Cardiac muscle cell (in vitro differentiated cells and primary cell): ENCODE measurements at regions not wholly inside any gene's neighbourhood (a gene's known extent, or its start where the extent isn't known, plus 50 kb on each side); places are given as distances from the start of the nearest gene placed in this dataset.

Experiments used
- DNase-seq, 2 donors: peaks; one replicate each; pipeline versions ENCODE4 v3.0.0 to v3.0.0-alpha.2; 2010 to 2017; ENCODE audit warnings: low read depth in 1 of 2, low spot score in 1 of 2
- H3K27ac ChIP-seq: fragments of 200-600 bp; sonication (generic); 2 replicates; pipeline ENCODE4 v1.5.1; 2016
- H3K27me3 ChIP-seq: fragments of 200-600 bp; sonication (generic); 2 replicates; pipeline ENCODE4 v1.6.0; 2016; ENCODE audit warnings: control low read depth
- H3K36me3 ChIP-seq: fragments of 200-600 bp; sonication (generic); 2 replicates; pipeline ENCODE4 v1.5.1; 2016; ENCODE audit warnings: control low read depth
- H3K4me1 ChIP-seq: fragments of 200-600 bp; sonication (generic); 2 replicates; pipeline ENCODE4 v1.8.1; 2017; ENCODE audit warnings: low read depth, mild to moderate bottlenecking, mixed run types
- H3K4me3 ChIP-seq: fragments of 200-600 bp; sonication (generic); 2 replicates; pipeline ENCODE4 v1.5.1; 2016; ENCODE audit warnings: mild to moderate bottlenecking
- H3K9me3 ChIP-seq: fragments of 200-600 bp; sonication (generic); 2 replicates; pipeline ENCODE4 v1.5.1; 2017; ENCODE audit warnings: low read depth, mild to moderate bottlenecking, control low read depth
- TF ChIP-seq, protein P1 (sequence below): IDR thresholded peaks from 2 replicates; pipeline ENCODE4 v1.5.1; 2012; ENCODE audit warnings: low read depth, mild to moderate bottlenecking, low read length

- Histone ChIP-seq H3K36me3 (no peaks in the 10 kb centered on the region), H3K4me3 (no peak overlapping the region), H3K27ac (no peak overlapping the region), H3K9me3 (no peaks in the 10 kb centered on the region), H3K4me1 (no peaks in the 10 kb centered on the region), H3K27me3 (no peaks in the 10 kb centered on the region)
- TF ChIP-seq, protein P1, sequence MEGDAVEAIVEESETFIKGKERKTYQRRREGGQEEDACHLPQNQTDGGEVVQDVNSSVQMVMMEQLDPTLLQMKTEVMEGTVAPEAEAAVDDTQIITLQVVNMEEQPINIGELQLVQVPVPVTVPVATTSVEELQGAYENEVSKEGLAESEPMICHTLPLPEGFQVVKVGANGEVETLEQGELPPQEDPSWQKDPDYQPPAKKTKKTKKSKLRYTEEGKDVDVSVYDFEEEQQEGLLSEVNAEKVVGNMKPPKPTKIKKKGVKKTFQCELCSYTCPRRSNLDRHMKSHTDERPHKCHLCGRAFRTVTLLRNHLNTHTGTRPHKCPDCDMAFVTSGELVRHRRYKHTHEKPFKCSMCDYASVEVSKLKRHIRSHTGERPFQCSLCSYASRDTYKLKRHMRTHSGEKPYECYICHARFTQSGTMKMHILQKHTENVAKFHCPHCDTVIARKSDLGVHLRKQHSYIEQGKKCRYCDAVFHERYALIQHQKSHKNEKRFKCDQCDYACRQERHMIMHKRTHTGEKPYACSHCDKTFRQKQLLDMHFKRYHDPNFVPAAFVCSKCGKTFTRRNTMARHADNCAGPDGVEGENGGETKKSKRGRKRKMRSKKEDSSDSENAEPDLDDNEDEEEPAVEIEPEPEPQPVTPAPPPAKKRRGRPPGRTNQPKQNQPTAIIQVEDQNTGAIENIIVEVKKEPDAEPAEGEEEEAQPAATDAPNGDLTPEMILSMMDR, result no peak
- no peak for DNase-seq
These were observed 107.3 kb downstream of the EFNB1 start for GRCh38 chrX:68936126-68936525.

- H3K4me1 ChIP-seq, result no peaks in the 10 kb centered on the region
- H3K27me3 ChIP-seq, result no peaks in the 10 kb centered on the region
- H3K36me3 ChIP-seq, result no peaks in the 10 kb centered on the region
- H3K27ac ChIP-seq, result no peak overlapping the region
- DNase-seq, result no peak
- no peak overlapping the region for H3K4me3 ChIP-seq
- TF ChIP-seq, protein P1, result no peak
- H3K9me3 ChIP-seq, result no peaks in the 10 kb centered on the region
These were observed 106.5 kb downstream of the EFNB1 start for GRCh38 chrX:68935362-68935761.

DNA sequence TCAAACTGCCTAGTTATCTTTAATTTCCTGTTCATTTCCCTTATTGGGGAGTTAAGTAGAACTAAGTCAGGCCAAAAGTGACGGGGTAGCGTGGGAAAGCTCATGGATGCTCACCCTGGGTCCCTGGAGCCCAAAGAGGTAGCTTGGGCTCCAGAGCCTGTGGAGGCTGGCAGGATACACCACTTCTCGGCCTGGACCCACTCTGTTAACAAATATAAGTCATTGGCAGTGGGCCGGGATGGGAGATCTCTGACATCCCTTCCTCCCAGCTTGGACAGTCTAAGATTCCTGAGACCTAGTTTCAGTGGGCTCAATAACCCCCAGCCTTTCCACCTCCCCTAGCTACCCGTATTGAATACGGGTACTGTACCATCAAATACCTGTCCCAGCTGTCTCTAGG lies 106.1 kb downstream of the EFNB1 start:
- Histone ChIP-seq H3K4me3 (no peak overlapping the region), H3K4me1 (no peaks in the 10 kb centered on the region), H3K9me3 (no peaks in the 10 kb centered on the region), H3K27ac (no peak overlapping the region), H3K27me3 (no peaks in the 10 kb centered on the region), H3K36me3 (no peaks in the 10 kb centered on the region)
- TF ChIP-seq, protein P1, result no peak
- DNase-seq, result no peak

DNA sequence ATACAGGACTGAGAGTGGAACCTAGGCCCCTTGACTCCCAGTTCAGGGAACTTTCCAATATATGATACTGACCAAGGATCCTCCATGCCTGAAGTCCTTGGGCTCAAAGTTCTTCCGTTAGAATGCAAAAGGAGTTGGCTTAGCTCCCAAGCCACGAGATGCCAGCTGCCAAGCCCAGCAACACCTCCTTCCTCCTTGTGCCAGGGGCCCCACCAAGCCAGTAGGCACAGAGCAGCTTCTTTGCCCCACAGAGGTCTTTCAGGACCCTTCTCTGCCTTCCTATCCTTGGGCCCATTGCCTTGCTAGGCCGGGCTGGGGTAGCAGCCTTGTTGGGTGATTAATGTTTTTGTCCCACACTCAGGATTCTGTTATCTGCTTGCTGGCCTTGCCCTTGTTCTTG lies 105.6 kb downstream of the EFNB1 start:
- TF ChIP-seq, protein P1, result no peak
- no peaks in the 10 kb centered on the region for H3K36me3 ChIP-seq
- DNase-seq, result no peak
- H3K4me1 ChIP-seq, result no peaks in the 10 kb centered on the region
- no peak overlapping the region for H3K4me3 ChIP-seq
- H3K27me3 ChIP-seq, result no peaks in the 10 kb centered on the region
- H3K27ac ChIP-seq, result no peak overlapping the region
- H3K9me3 ChIP-seq, result no peaks in the 10 kb centered on the region

DNA sequence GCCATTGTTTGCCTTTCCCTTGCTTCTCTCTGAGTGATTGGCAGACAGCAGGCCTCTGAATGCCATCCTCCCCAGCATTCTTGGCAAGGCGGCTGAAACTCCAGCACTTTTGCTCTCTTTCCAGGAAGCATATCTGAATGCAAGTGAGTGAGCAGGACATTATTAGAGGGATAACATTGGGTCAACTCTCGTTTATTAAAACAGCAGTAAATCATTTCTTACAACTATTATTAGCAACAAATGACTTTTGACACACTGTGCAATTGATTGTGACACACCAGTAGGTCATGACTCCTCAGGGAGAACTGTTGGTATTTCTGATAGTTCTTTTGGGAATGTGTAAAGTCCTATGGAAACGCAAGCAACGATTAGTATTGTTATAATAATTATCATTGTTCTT lies 103.8 kb downstream of the EFNB1 start:
- Histone ChIP-seq H3K27ac (no peak overlapping the region), H3K27me3 (no peaks in the 10 kb centered on the region), H3K36me3 (no peaks in the 10 kb centered on the region), H3K9me3 (no peaks in the 10 kb centered on the region), H3K4me3 (no peak overlapping the region), H3K4me1 (no peaks in the 10 kb centered on the region)
- TF ChIP-seq, protein P1, result no peak
- peak in 1 of 2 donors; percentile 43 for DNase-seq

- no peaks in the 10 kb centered on the region for H3K36me3 ChIP-seq
- no peak overlapping the region for H3K4me3 ChIP-seq
- no peaks in the 10 kb centered on the region for H3K4me1 ChIP-seq
- H3K27ac ChIP-seq, result no peak overlapping the region
- DNase-seq, result no peak
- TF ChIP-seq, protein P1, result no peak
- H3K9me3 ChIP-seq, result no peaks in the 10 kb centered on the region
- no peaks in the 10 kb centered on the region for H3K27me3 ChIP-seq
These were observed 102.5 kb downstream of the EFNB1 start for GRCh38 chrX:68931345-68931744.
